ENCODE measurements at regions not wholly inside any gene's neighbourhood (a gene's known extent, or its start where the extent isn't known, plus 50 kb on each side); places are given as distances from the start of the nearest gene placed in this dataset.
A peak's percentile ranks its signal among the peaks of the same experiment; 100 is the strongest.

DNA sequence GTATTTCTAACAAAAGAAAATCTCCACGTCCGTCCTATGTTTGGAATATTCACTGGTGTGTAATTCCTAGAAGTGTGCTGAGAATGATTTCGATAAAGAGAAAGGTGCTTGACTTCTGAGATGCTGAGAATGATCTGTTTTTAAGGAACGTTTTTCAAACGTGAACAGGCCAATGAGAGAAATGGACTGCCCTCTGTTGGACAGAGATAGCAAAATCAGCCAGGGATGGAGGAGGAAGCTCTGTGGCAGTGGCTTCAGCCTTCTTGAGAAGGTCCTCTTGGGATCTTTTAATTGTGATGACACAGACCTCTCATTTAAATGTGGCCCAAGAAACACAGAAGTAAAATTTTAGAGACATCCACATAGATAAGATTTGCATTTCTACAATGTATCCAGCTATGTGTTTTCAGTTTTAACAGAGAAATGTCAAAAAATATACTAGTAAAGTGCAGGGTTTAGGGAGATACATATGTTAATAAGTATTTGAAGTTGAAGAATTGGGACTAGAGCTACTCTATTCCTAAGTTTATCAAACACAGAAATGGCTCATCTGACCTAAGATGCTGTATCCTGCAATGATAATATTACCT is 84.0 kb upstream of the RCN1 start:
- peak; percentile 7 for DNase-seq (ENCODE audit: low read depth)
- TF ChIP-seq, protein P1, sequence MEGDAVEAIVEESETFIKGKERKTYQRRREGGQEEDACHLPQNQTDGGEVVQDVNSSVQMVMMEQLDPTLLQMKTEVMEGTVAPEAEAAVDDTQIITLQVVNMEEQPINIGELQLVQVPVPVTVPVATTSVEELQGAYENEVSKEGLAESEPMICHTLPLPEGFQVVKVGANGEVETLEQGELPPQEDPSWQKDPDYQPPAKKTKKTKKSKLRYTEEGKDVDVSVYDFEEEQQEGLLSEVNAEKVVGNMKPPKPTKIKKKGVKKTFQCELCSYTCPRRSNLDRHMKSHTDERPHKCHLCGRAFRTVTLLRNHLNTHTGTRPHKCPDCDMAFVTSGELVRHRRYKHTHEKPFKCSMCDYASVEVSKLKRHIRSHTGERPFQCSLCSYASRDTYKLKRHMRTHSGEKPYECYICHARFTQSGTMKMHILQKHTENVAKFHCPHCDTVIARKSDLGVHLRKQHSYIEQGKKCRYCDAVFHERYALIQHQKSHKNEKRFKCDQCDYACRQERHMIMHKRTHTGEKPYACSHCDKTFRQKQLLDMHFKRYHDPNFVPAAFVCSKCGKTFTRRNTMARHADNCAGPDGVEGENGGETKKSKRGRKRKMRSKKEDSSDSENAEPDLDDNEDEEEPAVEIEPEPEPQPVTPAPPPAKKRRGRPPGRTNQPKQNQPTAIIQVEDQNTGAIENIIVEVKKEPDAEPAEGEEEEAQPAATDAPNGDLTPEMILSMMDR (IDR thresholded peaks at IDR 0.05; ENCODE audit: control insufficient read depth, insufficient read depth, low read depth, low read length, missing control alignments) = peak; percentile 75
- no peak overlapping the region for H3K4me3 ChIP-seq (ENCODE audit: control insufficient read depth, low read depth, low read length)

DNA sequence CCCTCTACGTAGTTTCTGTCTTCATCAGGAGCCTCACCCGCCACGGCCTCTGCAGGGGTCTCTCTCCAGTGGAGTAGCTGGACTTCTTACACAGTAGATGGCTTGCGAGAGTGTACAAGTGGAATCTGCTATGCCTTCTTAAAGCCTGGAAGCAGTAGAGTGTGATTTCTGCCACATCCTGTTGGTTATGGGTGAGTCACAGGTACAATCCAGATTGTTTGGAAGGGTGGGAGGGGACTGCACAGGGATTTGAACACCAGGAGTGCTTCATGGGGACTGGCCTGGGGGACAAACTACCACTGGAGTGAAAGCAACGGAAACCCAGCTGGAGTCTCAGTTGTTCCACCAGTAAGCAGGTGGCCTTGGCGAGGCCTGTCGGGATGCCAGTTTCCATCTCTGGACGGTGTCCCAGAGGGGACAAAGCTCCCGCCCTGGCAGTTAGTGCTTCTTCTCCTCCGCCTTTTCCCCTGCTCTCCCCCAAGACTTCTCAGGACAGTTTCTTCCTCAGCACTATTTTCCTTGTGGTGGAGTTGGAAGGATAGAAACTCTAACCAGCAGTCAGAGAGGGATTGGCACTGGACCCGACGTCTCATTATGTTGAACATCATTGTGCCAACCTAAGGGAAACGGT is 85.0 kb upstream of the RCN1 start:
- no peak for DNase-seq (ENCODE audit: low read depth)
- no peak overlapping the region for H3K4me3 ChIP-seq (ENCODE audit: control insufficient read depth, low read depth, low read length)
- TF ChIP-seq, protein P1 (IDR thresholded peaks at IDR 0.05; ENCODE audit: control insufficient read depth, insufficient read depth, low read depth, low read length, missing control alignments) = no peak

DNA sequence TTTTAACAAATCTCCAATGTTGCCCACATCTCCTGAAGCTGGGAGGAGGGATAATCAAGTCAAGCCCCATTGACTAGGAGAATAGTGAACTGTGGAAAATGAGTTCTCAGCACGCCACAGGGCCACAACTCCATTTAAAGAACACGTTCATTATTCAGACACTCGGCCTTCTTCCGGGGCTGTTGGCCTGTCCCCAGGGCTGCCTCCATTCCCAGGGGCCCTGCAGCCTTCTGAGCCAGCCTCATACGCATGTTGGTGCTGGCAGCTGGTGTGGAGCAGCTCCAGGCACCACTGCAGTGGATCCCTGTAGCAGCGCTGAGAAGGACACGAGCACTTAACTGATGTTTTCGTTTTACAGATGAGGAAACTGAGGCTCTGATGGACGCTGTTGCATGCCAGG is 87.5 kb upstream of the RCN1 start:
- TF ChIP-seq, protein P1 (IDR thresholded peaks at IDR 0.05; ENCODE audit: control insufficient read depth, insufficient read depth, low read depth, low read length, missing control alignments) = no peak
- no peak for DNase-seq (ENCODE audit: low read depth)
- no peak overlapping the region for H3K4me3 ChIP-seq (ENCODE audit: control insufficient read depth, low read depth, low read length)

DNA sequence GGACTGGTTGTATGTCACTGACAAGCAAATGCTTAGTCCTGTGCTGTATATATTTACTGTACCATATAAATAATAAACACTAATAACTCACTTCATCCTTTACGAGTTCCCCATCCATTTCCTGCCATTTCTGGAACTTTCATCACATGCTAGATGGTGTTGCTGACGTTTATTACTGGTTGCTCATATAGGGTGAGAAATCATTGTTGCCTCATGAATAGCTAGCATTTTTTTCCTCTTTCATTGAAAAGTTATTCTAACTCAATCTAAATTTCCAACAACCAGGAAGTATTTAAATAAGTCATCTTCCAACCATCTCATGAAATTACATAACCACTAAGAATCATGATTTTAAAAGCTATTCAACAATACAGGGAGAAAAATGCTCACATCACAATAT is 88.6 kb upstream of the RCN1 start:
- TF ChIP-seq, protein P1 (IDR thresholded peaks at IDR 0.05; ENCODE audit: control insufficient read depth, insufficient read depth, low read depth, low read length, missing control alignments) = no peak
- no peak overlapping the region for H3K4me3 ChIP-seq (ENCODE audit: control insufficient read depth, low read depth, low read length)
- DNase-seq (ENCODE audit: low read depth) = peak; percentile 5

DNA sequence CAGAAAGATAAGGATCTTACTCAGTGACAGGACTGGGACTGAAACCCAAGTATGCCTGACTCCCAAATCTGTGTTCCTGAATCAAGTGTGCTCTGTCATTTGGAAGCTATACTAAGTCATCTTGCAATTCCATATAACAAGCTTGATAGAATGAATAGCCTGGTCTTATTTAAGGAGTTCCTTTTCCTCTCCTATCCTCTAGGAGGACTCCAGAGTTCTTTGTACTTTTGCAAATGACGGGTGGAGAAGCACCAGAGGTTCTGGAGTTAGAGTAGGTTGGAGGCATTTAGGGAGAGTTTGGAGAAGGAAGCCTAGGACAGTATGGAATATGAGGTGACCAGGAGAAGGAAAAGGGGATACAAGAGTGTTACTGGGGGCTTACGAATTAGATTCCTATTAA is 92.9 kb upstream of the RCN1 start:
- no peak overlapping the region for H3K4me3 ChIP-seq (ENCODE audit: control insufficient read depth, low read depth, low read length)
- no peak for DNase-seq (ENCODE audit: low read depth)
- TF ChIP-seq, protein P1 (IDR thresholded peaks at IDR 0.05; ENCODE audit: control insufficient read depth, insufficient read depth, low read depth, low read length, missing control alignments) = no peak

DNA sequence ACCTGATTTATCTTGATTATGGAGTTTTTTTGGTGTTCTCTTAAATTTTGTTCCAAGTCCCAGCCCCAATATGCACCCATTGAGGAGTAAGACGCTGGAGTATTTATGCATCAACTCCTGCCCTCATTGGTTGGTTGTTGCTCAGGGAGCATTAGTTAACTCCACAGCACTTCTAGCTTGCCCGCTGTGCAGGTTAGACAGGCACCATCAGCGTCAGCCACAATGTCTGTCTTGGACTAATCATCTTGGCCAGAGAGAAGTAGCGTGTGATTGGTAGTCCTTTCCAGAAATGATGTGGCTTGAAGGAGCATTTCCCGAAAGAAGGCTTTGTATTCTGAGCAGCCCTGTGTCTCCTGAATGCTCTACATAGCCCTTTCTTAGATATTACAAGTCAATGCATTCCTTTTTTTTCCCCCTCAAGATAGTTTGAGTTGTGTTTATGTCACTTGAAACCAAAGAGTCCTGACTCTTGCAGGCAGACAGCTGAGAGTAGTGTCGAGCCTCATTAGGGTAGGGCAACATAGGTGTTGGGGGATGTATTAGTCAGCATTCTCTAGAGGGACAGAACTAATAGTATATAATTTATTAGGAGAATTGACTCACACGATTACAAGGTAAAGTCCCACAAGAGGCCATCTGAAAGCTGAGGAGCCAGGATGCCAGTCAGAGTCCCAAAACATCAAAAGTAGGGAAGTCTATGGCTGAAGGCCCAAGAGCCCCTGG is 94.6 kb upstream of the RCN1 start:
- TF ChIP-seq, protein P1 (IDR thresholded peaks at IDR 0.05; ENCODE audit: control insufficient read depth, insufficient read depth, low read depth, low read length, missing control alignments) = no peak
- no peak overlapping the region for H3K4me3 ChIP-seq (ENCODE audit: control insufficient read depth, low read depth, low read length)
- DNase-seq (ENCODE audit: low read depth) = no peak

Data from AG09309 (cell line).